ENCODE measurements at regions not wholly inside any gene's neighbourhood (a gene's known extent, or its start where the extent isn't known, plus 50 kb on each side); places are given as distances from the start of the nearest gene placed in this dataset.

DNA sequence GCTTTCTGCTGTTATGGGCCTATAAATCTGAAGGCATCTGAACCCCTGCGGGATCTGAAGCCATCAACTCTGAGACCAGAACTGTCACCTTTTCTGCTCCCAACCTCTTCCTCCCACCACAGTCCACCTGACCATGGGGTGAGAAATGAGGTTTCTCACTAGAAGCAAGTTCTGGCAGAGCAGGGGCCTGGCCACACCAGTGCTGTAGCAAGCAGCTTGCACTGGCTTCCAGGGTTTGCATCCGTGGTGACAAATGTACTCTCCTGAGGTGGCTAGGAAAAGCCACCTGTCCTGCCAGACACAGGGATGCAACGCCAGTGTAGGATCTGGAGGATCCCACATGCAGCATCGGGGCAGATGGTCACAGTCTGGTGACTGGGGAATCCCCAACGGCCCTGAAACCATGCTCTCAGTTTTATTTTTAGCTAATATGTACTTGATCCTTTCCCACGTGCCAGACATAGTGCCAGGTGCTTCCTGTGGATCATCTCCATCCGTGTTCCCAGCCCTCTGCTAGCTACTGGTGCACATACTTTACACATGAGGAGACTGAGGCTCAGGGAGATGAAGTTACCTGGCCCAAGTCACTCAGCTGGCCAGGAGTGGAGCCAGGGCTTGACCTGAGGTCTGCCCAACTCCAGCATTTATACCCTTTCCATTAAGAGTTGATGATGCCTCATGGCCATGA lies 122.1 kb upstream of the SPACA1 start:
- TF ChIP-seq, protein P1, sequence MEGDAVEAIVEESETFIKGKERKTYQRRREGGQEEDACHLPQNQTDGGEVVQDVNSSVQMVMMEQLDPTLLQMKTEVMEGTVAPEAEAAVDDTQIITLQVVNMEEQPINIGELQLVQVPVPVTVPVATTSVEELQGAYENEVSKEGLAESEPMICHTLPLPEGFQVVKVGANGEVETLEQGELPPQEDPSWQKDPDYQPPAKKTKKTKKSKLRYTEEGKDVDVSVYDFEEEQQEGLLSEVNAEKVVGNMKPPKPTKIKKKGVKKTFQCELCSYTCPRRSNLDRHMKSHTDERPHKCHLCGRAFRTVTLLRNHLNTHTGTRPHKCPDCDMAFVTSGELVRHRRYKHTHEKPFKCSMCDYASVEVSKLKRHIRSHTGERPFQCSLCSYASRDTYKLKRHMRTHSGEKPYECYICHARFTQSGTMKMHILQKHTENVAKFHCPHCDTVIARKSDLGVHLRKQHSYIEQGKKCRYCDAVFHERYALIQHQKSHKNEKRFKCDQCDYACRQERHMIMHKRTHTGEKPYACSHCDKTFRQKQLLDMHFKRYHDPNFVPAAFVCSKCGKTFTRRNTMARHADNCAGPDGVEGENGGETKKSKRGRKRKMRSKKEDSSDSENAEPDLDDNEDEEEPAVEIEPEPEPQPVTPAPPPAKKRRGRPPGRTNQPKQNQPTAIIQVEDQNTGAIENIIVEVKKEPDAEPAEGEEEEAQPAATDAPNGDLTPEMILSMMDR (IDR thresholded peaks at IDR 0.05; ENCODE audit: poor library complexity, severe bottlenecking) = no peak
- TF ChIP-seq EZH2 (IDR thresholded peaks at IDR 0.05; ENCODE audit: borderline replicate concordance, insufficient read depth, low read length, poor library complexity, severe bottlenecking) (no peak), POLR2AphosphoS5 (IDR thresholded peaks at IDR 0.05) (no peak), TAF1 (IDR thresholded peaks at IDR 0.05; ENCODE audit: low read depth) (no peak), MXI1 (conservative IDR thresholded peaks at IDR 0.05; ENCODE audit: poor library complexity, severe bottlenecking) (no peak), EP300 (conservative IDR thresholded peaks at IDR 0.05; ENCODE audit: poor library complexity, severe bottlenecking) (no peak), RAD21 (conservative IDR thresholded peaks at IDR 0.05) (no peak), SMC3 (conservative IDR thresholded peaks at IDR 0.05; ENCODE audit: poor library complexity) (no peak)
- TF ChIP-seq, protein P2, sequence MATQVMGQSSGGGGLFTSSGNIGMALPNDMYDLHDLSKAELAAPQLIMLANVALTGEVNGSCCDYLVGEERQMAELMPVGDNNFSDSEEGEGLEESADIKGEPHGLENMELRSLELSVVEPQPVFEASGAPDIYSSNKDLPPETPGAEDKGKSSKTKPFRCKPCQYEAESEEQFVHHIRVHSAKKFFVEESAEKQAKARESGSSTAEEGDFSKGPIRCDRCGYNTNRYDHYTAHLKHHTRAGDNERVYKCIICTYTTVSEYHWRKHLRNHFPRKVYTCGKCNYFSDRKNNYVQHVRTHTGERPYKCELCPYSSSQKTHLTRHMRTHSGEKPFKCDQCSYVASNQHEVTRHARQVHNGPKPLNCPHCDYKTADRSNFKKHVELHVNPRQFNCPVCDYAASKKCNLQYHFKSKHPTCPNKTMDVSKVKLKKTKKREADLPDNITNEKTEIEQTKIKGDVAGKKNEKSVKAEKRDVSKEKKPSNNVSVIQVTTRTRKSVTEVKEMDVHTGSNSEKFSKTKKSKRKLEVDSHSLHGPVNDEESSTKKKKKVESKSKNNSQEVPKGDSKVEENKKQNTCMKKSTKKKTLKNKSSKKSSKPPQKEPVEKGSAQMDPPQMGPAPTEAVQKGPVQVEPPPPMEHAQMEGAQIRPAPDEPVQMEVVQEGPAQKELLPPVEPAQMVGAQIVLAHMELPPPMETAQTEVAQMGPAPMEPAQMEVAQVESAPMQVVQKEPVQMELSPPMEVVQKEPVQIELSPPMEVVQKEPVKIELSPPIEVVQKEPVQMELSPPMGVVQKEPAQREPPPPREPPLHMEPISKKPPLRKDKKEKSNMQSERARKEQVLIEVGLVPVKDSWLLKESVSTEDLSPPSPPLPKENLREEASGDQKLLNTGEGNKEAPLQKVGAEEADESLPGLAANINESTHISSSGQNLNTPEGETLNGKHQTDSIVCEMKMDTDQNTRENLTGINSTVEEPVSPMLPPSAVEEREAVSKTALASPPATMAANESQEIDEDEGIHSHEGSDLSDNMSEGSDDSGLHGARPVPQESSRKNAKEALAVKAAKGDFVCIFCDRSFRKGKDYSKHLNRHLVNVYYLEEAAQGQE (IDR thresholded peaks at IDR 0.05; ENCODE audit: borderline replicate concordance) = no peak

All from neural cell (in vitro differentiated cells).